Esophagus squamous epithelium (tissue), 4 donors: ENCODE measurements at regions not wholly inside any gene's neighbourhood (a gene's known extent, or its start where the extent isn't known, plus 50 kb on each side); places are given as distances from the start of the nearest gene placed in this dataset.

Experiments used
- CTCF ChIP-seq, 6 experiments: fragments of 450-650 bp in 4 of 6; fragments of 200-600 bp in 2 of 6; sonication (generic) in 2 of 6; IDR thresholded peaks; one replicate each; pipeline ENCODE4 v1.5.1; 2016 to 2019; ENCODE audit warnings: antibody characterized with exemption in 6 of 6, mild to moderate bottlenecking in 4 of 6, moderate library complexity in 4 of 6
- POLR2A ChIP-seq, 4 donors: fragments of 450-650 bp; IDR thresholded peaks; one replicate each; pipeline ENCODE4 v1.6.1; 2017; ENCODE audit warnings: antibody characterized with exemption in 4 of 4, mild to moderate bottlenecking in 4 of 4, moderate library complexity in 3 of 4

- no peak for TF ChIP-seq CTCF (IDR thresholded peaks at IDR 0.05)
- TF ChIP-seq POLR2A (IDR thresholded peaks at IDR 0.05), result no peak
Measured at GRCh38 chr5:113771483-113771882, 258.0 kb downstream of the YTHDC2 start.
